ENCODE measurements at regions not wholly inside any gene's neighbourhood (a gene's known extent, or its start where the extent isn't known, plus 50 kb on each side); places are given as distances from the start of the nearest gene placed in this dataset.

DNA sequence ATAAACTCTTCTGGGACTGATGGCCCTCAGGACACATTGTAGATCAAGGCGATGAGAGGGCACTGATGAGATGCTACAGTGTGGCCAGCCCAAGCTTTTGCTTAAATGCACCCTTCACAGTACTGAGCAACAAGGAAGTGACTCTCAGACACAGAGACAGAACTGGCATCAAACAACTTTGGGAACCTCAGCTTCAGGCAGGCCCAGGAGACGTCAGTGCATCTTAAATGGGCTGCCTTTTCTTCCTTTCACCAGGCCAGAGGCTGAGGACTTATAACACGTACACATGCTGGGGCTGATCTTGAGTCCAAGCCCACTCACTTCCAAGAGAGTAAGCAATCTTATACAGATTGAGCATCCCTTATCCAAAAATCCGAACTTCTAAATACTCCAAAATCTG is 386.1 kb upstream of the C16orf82 start:
- no peak overlapping the region for H3K4me3 ChIP-seq (ENCODE audit: insufficient read depth, low read depth, low read length, poor library complexity, severe bottlenecking)
- no peak overlapping the region for H3K27ac ChIP-seq (ENCODE audit: insufficient read depth, low read length, poor library complexity, severe bottlenecking)
- H3K27me3 ChIP-seq (replicated peaks; ENCODE audit: control insufficient read depth, insufficient read depth, low read length, poor library complexity, severe bottlenecking) = no peaks in the 10 kb centered on the region
- no peaks in the 10 kb centered on the region for H3K4me1 ChIP-seq (ENCODE audit: control insufficient read depth, insufficient read depth, low read length, poor library complexity, severe bottlenecking)
- no peak for DNase-seq
- no peaks in the 10 kb centered on the region for H3K9me3 ChIP-seq (ENCODE audit: control insufficient read depth, low read length)
- no peaks in the 10 kb centered on the region for H3K36me3 ChIP-seq (ENCODE audit: control insufficient read depth, insufficient read depth, low read length)

DNA sequence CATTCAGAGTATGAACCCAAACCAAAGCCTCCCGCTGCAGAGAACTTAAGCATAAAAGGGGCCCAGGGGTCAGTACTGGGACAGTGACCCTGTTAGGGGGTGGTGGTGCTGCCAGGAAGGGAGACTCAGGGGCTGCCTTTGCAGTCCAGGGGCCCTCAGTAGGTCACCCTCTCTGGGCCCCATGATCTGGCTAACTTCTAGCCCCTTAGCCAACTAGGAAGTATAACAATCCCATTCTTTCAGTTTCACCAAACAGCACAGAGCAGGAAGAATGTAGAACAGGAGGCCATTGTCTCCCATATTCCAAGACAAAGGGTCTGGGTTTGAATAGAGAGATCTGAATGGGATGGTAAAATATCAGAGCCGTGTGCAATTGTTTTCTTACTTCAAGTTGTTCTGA is 378.6 kb upstream of the C16orf82 start:
- H3K27me3 ChIP-seq (replicated peaks; ENCODE audit: control insufficient read depth, insufficient read depth, low read length, poor library complexity, severe bottlenecking) = no peaks in the 10 kb centered on the region
- H3K4me1 ChIP-seq (ENCODE audit: control insufficient read depth, insufficient read depth, low read length, poor library complexity, severe bottlenecking) = no peaks in the 10 kb centered on the region
- H3K4me3 ChIP-seq (ENCODE audit: insufficient read depth, low read depth, low read length, poor library complexity, severe bottlenecking) = no peak overlapping the region
- H3K9me3 ChIP-seq (ENCODE audit: control insufficient read depth, low read length) = no peaks in the 10 kb centered on the region
- no peaks in the 10 kb centered on the region for H3K36me3 ChIP-seq (ENCODE audit: control insufficient read depth, insufficient read depth, low read length)
- DNase-seq = no peak
- H3K27ac ChIP-seq (ENCODE audit: insufficient read depth, low read length, poor library complexity, severe bottlenecking) = no peak overlapping the region

DNA sequence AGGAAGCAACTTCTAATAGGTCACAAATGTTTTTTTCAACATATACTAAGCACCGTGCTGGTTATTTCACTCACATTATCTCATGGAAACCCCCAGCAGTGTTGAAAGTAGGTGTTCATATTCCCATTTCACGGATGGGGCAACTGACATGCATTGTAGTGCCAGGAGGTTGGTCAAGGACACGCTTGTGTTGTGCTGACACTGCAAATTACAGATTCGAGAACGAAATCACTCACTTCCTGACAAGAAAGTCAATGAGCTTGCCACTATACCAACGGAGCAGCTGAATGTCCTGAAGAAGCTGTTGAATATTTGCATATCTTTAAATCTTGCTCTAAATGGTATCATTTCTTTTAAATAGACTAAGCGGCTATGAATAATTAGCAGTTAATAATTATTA is 378.0 kb upstream of the C16orf82 start:
- no peak overlapping the region for H3K4me3 ChIP-seq (ENCODE audit: insufficient read depth, low read depth, low read length, poor library complexity, severe bottlenecking)
- H3K27me3 ChIP-seq (replicated peaks; ENCODE audit: control insufficient read depth, insufficient read depth, low read length, poor library complexity, severe bottlenecking) = no peaks in the 10 kb centered on the region
- H3K4me1 ChIP-seq (ENCODE audit: control insufficient read depth, insufficient read depth, low read length, poor library complexity, severe bottlenecking) = no peaks in the 10 kb centered on the region
- H3K36me3 ChIP-seq (ENCODE audit: control insufficient read depth, insufficient read depth, low read length) = no peaks in the 10 kb centered on the region
- DNase-seq = no peak
- no peak overlapping the region for H3K27ac ChIP-seq (ENCODE audit: insufficient read depth, low read length, poor library complexity, severe bottlenecking)
- no peaks in the 10 kb centered on the region for H3K9me3 ChIP-seq (ENCODE audit: control insufficient read depth, low read length)

DNA sequence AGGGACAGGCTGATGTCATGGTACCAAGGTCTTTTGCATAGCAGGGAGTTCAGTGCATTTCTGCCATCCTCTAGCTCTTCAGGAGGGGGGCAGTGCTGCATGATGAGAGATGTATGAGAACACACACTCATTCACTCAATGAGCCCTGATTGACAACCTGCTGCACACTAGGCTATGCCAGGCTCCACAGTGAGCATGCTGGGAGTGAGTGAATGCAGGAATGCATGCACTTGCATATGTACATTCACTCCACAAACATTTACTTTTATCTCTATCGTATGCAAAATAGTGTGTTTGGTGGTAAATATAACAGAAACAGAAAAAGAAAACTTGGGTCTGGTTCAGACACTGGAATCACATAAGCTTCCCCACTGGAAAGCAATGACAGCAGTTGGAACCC is 374.1 kb upstream of the C16orf82 start:
- no peak for DNase-seq

DNA sequence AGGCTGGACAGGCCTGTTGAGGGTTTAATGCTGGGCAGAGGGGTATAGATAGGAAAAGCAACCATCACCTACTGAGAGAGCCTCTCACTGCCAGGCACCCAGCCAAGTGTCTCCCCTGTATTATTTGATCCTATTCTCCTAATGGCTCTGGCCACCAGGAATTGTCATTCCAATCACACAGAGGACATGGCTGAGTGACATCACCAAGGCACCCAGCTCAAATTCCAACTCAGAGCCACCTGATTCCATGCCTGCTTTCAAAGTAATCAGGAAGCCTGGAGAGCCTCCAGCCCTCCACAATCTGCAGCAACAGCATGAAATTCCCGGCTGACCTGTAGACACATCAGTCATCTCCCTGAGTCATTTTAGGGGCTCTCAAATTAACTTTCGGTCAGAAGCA is 368.9 kb upstream of the C16orf82 start:
- H3K9me3 ChIP-seq (ENCODE audit: control insufficient read depth, low read length) = no peaks in the 10 kb centered on the region

More for the DNA sequence above, 374.1 kb upstream of the C16orf82 start:
- H3K27me3 ChIP-seq (replicated peaks; ENCODE audit: control insufficient read depth, insufficient read depth, low read length, poor library complexity, severe bottlenecking) = no peaks in the 10 kb centered on the region
- no peaks in the 10 kb centered on the region for H3K4me1 ChIP-seq (ENCODE audit: control insufficient read depth, insufficient read depth, low read length, poor library complexity, severe bottlenecking)
- H3K9me3 ChIP-seq (ENCODE audit: control insufficient read depth, low read length) = no peaks in the 10 kb centered on the region
- H3K36me3 ChIP-seq (ENCODE audit: control insufficient read depth, insufficient read depth, low read length) = no peaks in the 10 kb centered on the region
- H3K27ac ChIP-seq (ENCODE audit: insufficient read depth, low read length, poor library complexity, severe bottlenecking) = no peak overlapping the region
- no peak overlapping the region for H3K4me3 ChIP-seq (ENCODE audit: insufficient read depth, low read depth, low read length, poor library complexity, severe bottlenecking)

DNA sequence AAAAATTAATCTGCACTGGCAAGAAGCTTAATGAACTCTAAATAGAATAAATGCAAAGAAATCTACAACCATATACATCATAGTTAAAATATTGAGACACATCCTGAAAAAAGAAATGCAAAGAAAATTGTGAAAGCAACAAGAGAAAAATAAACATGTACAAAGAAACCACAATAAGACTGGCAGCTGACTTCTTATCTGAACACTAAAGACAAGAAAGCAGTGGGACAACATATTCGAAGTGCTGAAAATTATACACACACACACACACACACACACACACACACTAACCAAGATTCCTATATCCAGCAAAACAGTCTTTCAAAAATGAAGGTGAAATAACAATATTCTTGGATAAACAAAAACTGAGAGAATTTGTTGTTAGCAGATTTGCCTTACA is 366.5 kb upstream of the C16orf82 start:
- DNase-seq = no peak
- Histone ChIP-seq H3K4me3 (ENCODE audit: insufficient read depth, low read depth, low read length, poor library complexity, severe bottlenecking) (no peak overlapping the region), H3K4me1 (ENCODE audit: control insufficient read depth, insufficient read depth, low read length, poor library complexity, severe bottlenecking) (no peaks in the 10 kb centered on the region), H3K27ac (ENCODE audit: insufficient read depth, low read length, poor library complexity, severe bottlenecking) (no peak overlapping the region), H3K27me3 (replicated peaks; ENCODE audit: control insufficient read depth, insufficient read depth, low read length, poor library complexity, severe bottlenecking) (no peaks in the 10 kb centered on the region), H3K36me3 (ENCODE audit: control insufficient read depth, insufficient read depth, low read length) (no peaks in the 10 kb centered on the region), H3K9me3 (ENCODE audit: control insufficient read depth, low read length) (no peaks in the 10 kb centered on the region)

More for the DNA sequence above, 368.9 kb upstream of the C16orf82 start:
- no peaks in the 10 kb centered on the region for H3K36me3 ChIP-seq (ENCODE audit: control insufficient read depth, insufficient read depth, low read length)
- no peaks in the 10 kb centered on the region for H3K27me3 ChIP-seq (replicated peaks; ENCODE audit: control insufficient read depth, insufficient read depth, low read length, poor library complexity, severe bottlenecking)
- no peaks in the 10 kb centered on the region for H3K4me1 ChIP-seq (ENCODE audit: control insufficient read depth, insufficient read depth, low read length, poor library complexity, severe bottlenecking)
- H3K4me3 ChIP-seq (ENCODE audit: insufficient read depth, low read depth, low read length, poor library complexity, severe bottlenecking) = no peak overlapping the region
- DNase-seq = no peak
- H3K27ac ChIP-seq (ENCODE audit: insufficient read depth, low read length, poor library complexity, severe bottlenecking) = no peak overlapping the region

DNA sequence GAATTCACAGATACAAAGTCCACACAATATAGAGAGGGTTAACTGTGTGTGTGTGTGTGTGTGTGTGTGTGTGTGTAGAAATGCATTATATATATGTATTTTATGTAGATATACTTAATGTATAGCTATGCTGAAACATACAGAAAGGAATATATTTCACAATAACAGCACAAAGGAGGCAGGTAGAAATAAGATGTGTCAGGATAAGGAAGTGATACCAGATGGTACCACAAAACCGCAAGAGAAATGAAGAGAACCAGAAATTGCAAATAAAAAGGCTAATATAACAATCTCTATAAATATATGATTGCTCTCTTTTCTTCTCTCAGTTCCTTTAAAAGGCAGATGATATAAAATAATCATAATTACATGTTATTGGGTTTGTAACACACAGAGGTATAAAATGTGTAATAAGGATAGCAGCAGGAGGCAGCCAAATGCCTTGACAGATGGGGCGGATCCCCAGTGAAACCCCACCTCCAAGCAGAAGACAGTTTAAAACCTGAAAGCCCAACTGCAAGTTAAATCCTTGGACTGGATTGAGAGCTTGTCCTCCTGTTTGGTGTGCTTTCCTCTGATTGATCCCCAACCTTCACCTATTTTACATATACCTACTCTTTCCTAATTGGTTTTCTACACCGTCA is 365.4 kb upstream of the C16orf82 start:
- Histone ChIP-seq H3K9me3 (ENCODE audit: control insufficient read depth, low read length) (no peaks in the 10 kb centered on the region), H3K27ac (ENCODE audit: insufficient read depth, low read length, poor library complexity, severe bottlenecking) (no peak overlapping the region), H3K27me3 (replicated peaks; ENCODE audit: control insufficient read depth, insufficient read depth, low read length, poor library complexity, severe bottlenecking) (no peaks in the 10 kb centered on the region), H3K4me1 (ENCODE audit: control insufficient read depth, insufficient read depth, low read length, poor library complexity, severe bottlenecking) (no peaks in the 10 kb centered on the region), H3K36me3 (ENCODE audit: control insufficient read depth, insufficient read depth, low read length) (no peaks in the 10 kb centered on the region), H3K4me3 (ENCODE audit: insufficient read depth, low read depth, low read length, poor library complexity, severe bottlenecking) (no peak overlapping the region)
- DNase-seq = no peak

DNA sequence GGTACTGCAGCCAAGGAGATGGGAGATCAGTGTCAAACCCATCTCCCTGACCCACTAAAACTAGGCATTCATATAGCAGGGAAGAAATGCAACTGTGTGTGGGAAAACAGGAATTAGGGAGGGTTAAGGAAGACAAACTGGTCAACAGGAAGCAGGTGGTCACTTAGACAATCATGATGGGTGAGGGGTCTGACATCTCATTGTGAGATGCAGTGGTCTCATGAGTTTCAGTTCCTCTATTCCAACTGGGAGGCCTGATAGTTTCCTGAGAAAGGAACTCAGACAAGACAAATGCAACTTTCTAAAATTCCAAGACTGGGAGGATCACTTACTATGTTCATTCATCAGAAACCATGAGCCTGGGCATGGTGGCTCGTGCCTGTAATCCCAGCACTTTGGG is 361.4 kb upstream of the C16orf82 start:
- no peaks in the 10 kb centered on the region for H3K27me3 ChIP-seq (replicated peaks; ENCODE audit: control insufficient read depth, insufficient read depth, low read length, poor library complexity, severe bottlenecking)
- no peaks in the 10 kb centered on the region for H3K9me3 ChIP-seq (ENCODE audit: control insufficient read depth, low read length)
- no peaks in the 10 kb centered on the region for H3K4me1 ChIP-seq (ENCODE audit: control insufficient read depth, insufficient read depth, low read length, poor library complexity, severe bottlenecking)
- no peaks in the 10 kb centered on the region for H3K36me3 ChIP-seq (ENCODE audit: control insufficient read depth, insufficient read depth, low read length)
- H3K4me3 ChIP-seq (ENCODE audit: insufficient read depth, low read depth, low read length, poor library complexity, severe bottlenecking) = no peak overlapping the region
- DNase-seq = no peak
- H3K27ac ChIP-seq (ENCODE audit: insufficient read depth, low read length, poor library complexity, severe bottlenecking) = no peak overlapping the region

DNA sequence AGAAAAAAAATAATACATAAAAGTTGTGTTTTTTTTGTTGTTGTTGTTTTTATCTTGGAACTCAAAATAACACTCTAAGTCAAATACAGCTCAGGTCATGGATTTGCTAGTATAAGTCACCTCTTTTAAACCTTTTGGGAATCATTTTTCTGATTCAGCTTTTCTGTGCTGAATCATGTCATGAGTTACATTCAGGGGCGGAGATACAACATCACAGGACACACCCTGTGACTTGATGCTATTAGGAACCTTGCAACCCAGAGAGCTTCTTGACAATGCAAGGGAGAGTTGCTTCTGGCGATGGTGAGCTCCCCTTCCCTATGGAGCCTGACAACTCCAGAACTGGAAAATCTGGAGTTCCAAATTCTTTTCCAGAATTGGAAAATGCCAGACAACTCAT is 358.3 kb upstream of the C16orf82 start:
- no peak for DNase-seq
- H3K27ac ChIP-seq (ENCODE audit: insufficient read depth, low read length, poor library complexity, severe bottlenecking) = no peak overlapping the region
- H3K36me3 ChIP-seq (ENCODE audit: control insufficient read depth, insufficient read depth, low read length) = no peaks in the 10 kb centered on the region
- no peaks in the 10 kb centered on the region for H3K27me3 ChIP-seq (replicated peaks; ENCODE audit: control insufficient read depth, insufficient read depth, low read length, poor library complexity, severe bottlenecking)
- no peaks in the 10 kb centered on the region for H3K4me1 ChIP-seq (ENCODE audit: control insufficient read depth, insufficient read depth, low read length, poor library complexity, severe bottlenecking)
- H3K9me3 ChIP-seq (ENCODE audit: control insufficient read depth, low read length) = no peaks in the 10 kb centered on the region
- H3K4me3 ChIP-seq (ENCODE audit: insufficient read depth, low read depth, low read length, poor library complexity, severe bottlenecking) = no peak overlapping the region

DNA sequence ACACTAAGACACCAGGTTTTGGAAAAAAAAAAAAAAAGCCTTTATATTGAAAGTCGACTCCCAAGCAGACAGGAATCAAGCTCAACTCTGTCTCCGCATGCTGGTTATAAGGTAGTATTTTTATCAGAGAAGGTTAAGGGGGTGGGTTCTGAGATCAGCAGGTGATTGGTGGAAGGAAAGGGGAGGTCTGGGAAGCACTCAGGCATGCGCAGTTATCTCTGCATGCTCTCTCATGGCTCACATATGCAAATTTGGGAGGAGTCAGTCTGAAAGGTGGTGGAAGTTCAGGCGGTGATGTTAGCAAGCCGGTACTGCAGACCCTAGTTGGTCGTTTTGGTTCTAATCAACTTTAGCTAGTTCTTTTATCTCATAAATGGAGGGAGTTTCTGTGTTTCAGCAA is 357.6 kb upstream of the C16orf82 start:
- Histone ChIP-seq H3K27ac (ENCODE audit: insufficient read depth, low read length, poor library complexity, severe bottlenecking) (no peak overlapping the region), H3K27me3 (replicated peaks; ENCODE audit: control insufficient read depth, insufficient read depth, low read length, poor library complexity, severe bottlenecking) (no peaks in the 10 kb centered on the region), H3K9me3 (ENCODE audit: control insufficient read depth, low read length) (no peaks in the 10 kb centered on the region), H3K4me1 (ENCODE audit: control insufficient read depth, insufficient read depth, low read length, poor library complexity, severe bottlenecking) (no peaks in the 10 kb centered on the region), H3K36me3 (ENCODE audit: control insufficient read depth, insufficient read depth, low read length) (no peaks in the 10 kb centered on the region), H3K4me3 (ENCODE audit: insufficient read depth, low read depth, low read length, poor library complexity, severe bottlenecking) (no peak overlapping the region)
- DNase-seq = no peak

All from effector memory CD4-positive, alpha-beta T cell (primary cell).